GM12878 (cell line): ENCODE measurements at regions not wholly inside any gene's neighbourhood (a gene's known extent, or its start where the extent isn't known, plus 50 kb on each side); places are given as distances from the start of the nearest gene placed in this dataset.

Experiments used
- BCL3 ChIP-seq: IDR thresholded peaks from 2 replicates; pipeline ENCODE4 v1.6.1; 2011; ENCODE audit warnings: borderline replicate concordance, low read depth, mild to moderate bottlenecking, moderate library complexity, low read length; ENCODE audit not compliant: insufficient read depth, poor library complexity, severe bottlenecking
- CHD2 ChIP-seq: IDR thresholded peaks from 2 replicates; pipeline ENCODE4 v1.6.1; 2011; ENCODE audit warnings: low read depth, low read length, improper control_type of control experiment, borderline replicate concordance
- IRF4 ChIP-seq: IDR thresholded peaks from 2 replicates; pipeline ENCODE4 v1.6.1; 2011; ENCODE audit warnings: low read depth, low read length
- KDM1A ChIP-seq: fragments of 200-600 bp; sonication (generic); IDR thresholded peaks from 2 replicates; pipeline ENCODE4 v1.6.1; 2016; ENCODE audit warnings: borderline replicate concordance
- MTA3 ChIP-seq: IDR thresholded peaks from 2 replicates; pipeline ENCODE4 v1.6.1; 2012; ENCODE audit warnings: low read length, inconsistent platforms, borderline replicate concordance
- MYC ChIP-seq: IDR thresholded peaks from 2 replicates; pipeline ENCODE4 v1.6.1; 2011; ENCODE audit warnings: mild to moderate bottlenecking, low read length, moderate library complexity, inconsistent platforms; ENCODE audit not compliant: insufficient read depth, insufficient replicate concordance, insufficient read length, severe bottlenecking
- NFYB ChIP-seq: IDR thresholded peaks from 2 replicates; pipeline ENCODE4 v1.6.1; 2011; ENCODE audit warnings: low read depth, mild to moderate bottlenecking, low read length, improper control_type of control experiment, moderate library complexity; ENCODE audit not compliant: insufficient read depth
- PML ChIP-seq: IDR thresholded peaks from 2 replicates; pipeline ENCODE4 v1.6.1; 2012; ENCODE audit warnings: low read length, inconsistent platforms
- POLR2AphosphoS2 ChIP-seq: IDR thresholded peaks from 2 replicates; pipeline ENCODE4 v1.6.1; 2011; ENCODE audit warnings: low read depth, mild to moderate bottlenecking, low read length, improper control_type of control experiment, moderate library complexity
- POU2F2 ChIP-seq: IDR thresholded peaks from 3 replicates; pipeline ENCODE4 v1.6.1; 2011; ENCODE audit warnings: low read depth, mild to moderate bottlenecking, low read length, borderline replicate concordance
- SMAD1 ChIP-seq: fragments of 450-650 bp; IDR thresholded peaks from 2 replicates; pipeline ENCODE4 v1.6.1; 2018; ENCODE audit warnings: mild to moderate bottlenecking, low read depth; ENCODE audit not compliant: partially characterized antibody
- SUPT20H ChIP-seq: IDR thresholded peaks from 2 replicates; pipeline ENCODE4 v1.6.1; 2011; ENCODE audit warnings: low read depth, mild to moderate bottlenecking, low read length, moderate library complexity, borderline replicate concordance; ENCODE audit not compliant: control insufficient read depth
- ZNF592 ChIP-seq: fragments of 450-650 bp; IDR thresholded peaks from 2 replicates; pipeline ENCODE4 v1.6.1; 2017; ENCODE audit warnings: mild to moderate bottlenecking, moderate library complexity
- TF ChIP-seq, protein P1 (sequence below): fragments of 450-650 bp; IDR thresholded peaks from 2 replicates; pipeline ENCODE4 v1.6.1; 2018; ENCODE audit warnings: mild to moderate bottlenecking, low read depth, moderate library complexity; ENCODE audit not compliant: partially characterized antibody

DNA sequence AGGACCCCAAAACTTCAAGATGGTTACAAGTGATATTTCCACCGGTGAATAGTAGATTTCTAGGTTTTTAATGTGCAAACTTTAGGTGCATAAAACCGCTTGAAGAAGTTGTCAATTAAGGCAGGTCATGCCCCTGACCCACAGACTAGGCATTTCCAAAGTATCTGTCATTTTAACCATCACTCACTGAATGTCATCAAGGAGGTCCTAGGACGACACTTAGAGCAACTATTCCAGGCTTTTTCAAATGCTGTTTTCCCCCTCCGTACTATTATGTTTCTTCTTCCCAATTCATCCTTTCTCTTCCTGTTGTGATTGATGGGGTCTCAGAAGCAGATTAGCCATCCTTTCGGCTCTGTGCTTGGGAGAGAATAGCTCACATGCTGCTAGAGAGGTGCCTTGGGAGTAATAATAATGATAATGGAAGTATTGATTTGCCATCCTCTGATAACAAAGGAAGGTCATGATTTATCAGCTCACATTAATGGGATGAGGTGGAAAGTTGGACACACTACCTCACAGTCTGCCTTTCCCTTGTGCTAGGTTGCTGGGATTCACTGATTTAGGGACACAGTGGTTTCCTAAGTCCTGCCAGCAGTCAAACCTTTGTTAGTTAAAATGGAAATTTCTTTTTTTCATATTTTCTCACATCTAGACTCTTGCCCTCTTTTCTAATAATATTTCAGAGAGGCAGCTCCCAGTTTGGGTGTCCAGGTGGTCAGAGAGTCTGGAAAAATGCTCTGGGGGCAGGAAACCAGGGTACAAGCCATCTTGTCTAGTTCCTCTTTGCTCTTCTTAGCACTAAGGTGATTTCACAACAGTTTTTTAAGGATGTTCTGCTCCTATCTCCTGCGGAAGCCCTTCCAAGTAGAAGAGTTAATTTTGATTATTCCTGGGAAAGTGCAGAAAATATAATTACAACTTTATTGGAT, 67.0 kb downstream of the PTTG1 start (continued):
- no peak for TF ChIP-seq ZNF592
- peak; percentile 27 for TF ChIP-seq PML
- no peak for TF ChIP-seq KDM1A
- no peak for TF ChIP-seq SUPT20H
- peak; percentile 50 for TF ChIP-seq BCL3
- TF ChIP-seq MTA3 = peak; percentile 84; the same call in 1 of the 2 replicates
- peak; percentile 12; the same call in 1 of the 2 replicates for TF ChIP-seq CHD2
- TF ChIP-seq NFYB = no peak
- no peak for TF ChIP-seq IRF4
- TF ChIP-seq POLR2AphosphoS2 = peak; percentile 94; the same call in 1 of the 2 replicates
- no peak for TF ChIP-seq SMAD1
- TF ChIP-seq MYC = no peak
- TF ChIP-seq POU2F2 = no peak; the same call in 2 of the 3 replicates
- TF ChIP-seq, protein P1, sequence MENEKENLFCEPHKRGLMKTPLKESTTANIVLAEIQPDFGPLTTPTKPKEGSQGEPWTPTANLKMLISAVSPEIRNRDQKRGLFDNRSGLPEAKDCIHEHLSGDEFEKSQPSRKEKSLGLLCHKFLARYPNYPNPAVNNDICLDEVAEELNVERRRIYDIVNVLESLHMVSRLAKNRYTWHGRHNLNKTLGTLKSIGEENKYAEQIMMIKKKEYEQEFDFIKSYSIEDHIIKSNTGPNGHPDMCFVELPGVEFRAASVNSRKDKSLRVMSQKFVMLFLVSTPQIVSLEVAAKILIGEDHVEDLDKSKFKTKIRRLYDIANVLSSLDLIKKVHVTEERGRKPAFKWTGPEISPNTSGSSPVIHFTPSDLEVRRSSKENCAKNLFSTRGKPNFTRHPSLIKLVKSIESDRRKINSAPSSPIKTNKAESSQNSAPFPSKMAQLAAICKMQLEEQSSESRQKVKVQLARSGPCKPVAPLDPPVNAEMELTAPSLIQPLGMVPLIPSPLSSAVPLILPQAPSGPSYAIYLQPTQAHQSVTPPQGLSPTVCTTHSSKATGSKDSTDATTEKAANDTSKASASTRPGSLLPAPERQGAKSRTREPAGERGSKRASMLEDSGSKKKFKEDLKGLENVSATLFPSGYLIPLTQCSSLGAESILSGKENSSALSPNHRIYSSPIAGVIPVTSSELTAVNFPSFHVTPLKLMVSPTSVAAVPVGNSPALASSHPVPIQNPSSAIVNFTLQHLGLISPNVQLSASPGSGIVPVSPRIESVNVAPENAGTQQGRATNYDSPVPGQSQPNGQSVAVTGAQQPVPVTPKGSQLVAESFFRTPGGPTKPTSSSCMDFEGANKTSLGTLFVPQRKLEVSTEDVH = no peak
